Endodermal cell (in vitro differentiated cells): ENCODE measurements at regions not wholly inside any gene's neighbourhood (a gene's known extent, or its start where the extent isn't known, plus 50 kb on each side); places are given as distances from the start of the nearest gene placed in this dataset.

Source experiments
- DNase-seq: peaks from one replicate; pipeline ENCODE4 v3.0.0-alpha.2; 2017
- H3K27ac ChIP-seq: 2 replicates; pipeline ENCODE4 v1.5.1; 2013; ENCODE audit warnings: mild to moderate bottlenecking, low read depth, low read length, moderate library complexity
- H3K27me3 ChIP-seq: 2 replicates; pipeline ENCODE4 v1.6.1; 2013; ENCODE audit warnings: mild to moderate bottlenecking, low read length, moderate library complexity; ENCODE audit not compliant: insufficient read depth, control insufficient read depth, poor library complexity, severe bottlenecking
- H3K36me3 ChIP-seq: 2 replicates; pipeline ENCODE4 v1.7.0; 2013; ENCODE audit warnings: mild to moderate bottlenecking, low read length, moderate library complexity; ENCODE audit not compliant: control insufficient read depth, insufficient read depth
- H3K4me1 ChIP-seq: one replicate; pipeline ENCODE4 v1.7.0; 2013; ENCODE audit warnings: low read length; ENCODE audit not compliant: control insufficient read depth, insufficient read depth
- H3K4me3 ChIP-seq: 2 replicates; pipeline ENCODE4 v1.5.1; 2013; ENCODE audit warnings: mild to moderate bottlenecking, low read length, moderate library complexity
- H3K9ac ChIP-seq: 2 replicates; pipeline ENCODE4 v1.6.1; 2013; ENCODE audit warnings: mild to moderate bottlenecking, low read length, moderate library complexity; ENCODE audit not compliant: poor library complexity, severe bottlenecking; ENCODE audit errors: extremely low read depth
- H3K9me3 ChIP-seq: 2 replicates; pipeline ENCODE4 v1.6.1; 2013; ENCODE audit warnings: mild to moderate bottlenecking, low read length, moderate library complexity; ENCODE audit not compliant: control insufficient read depth
- H3K27ac Mint-ChIP-seq: 2 replicates; pipeline ENCODE4 v1.8.0; 2020; ENCODE audit warnings: mixed read lengths
- H3K27me3 Mint-ChIP-seq: 2 replicates; pipeline ENCODE4 v1.8.0; 2021; ENCODE audit warnings: mild to moderate bottlenecking, mixed read lengths; ENCODE audit not compliant: insufficient read depth
- H3K36me3 Mint-ChIP-seq: 2 replicates; pipeline ENCODE4 v1.8.0; 2020; ENCODE audit warnings: low read depth, mixed read lengths
- H3K4me1 Mint-ChIP-seq: 2 replicates; pipeline ENCODE4 v1.8.0; 2020; ENCODE audit warnings: mixed read lengths
- H3K4me3 Mint-ChIP-seq: 2 replicates; pipeline ENCODE4 v1.8.0; 2020; ENCODE audit warnings: mild to moderate bottlenecking, moderate library complexity, mixed read lengths
- H3K9me3 Mint-ChIP-seq: 2 replicates; pipeline ENCODE4 v1.8.0; 2020; ENCODE audit warnings: mild to moderate bottlenecking, mixed read lengths
- WGBS, 2 experiments: methylation state at CpG; one replicate each; pipeline versions ENCODE4 v1.1.5 to v1.1.7; 2013; ENCODE audit warnings: missing lambda C conversion rate in 2 of 2, mixed read lengths in 1 of 2; ENCODE audit not compliant: insufficient coverage in 1 of 2, insufficient read length in 1 of 2; 5-methylcytosine and 5-hydroxymethylcytosine counted together
- TF ChIP-seq, protein P1 (sequence below): fragments of 200-600 bp; sonication (generic); conservative IDR thresholded peaks from 2 replicates; pipeline ENCODE4 v1.5.0; 2021; ENCODE audit warnings: antibody characterized with exemption, mild to moderate bottlenecking

GRCh38 chr18:4636967-4637366 lies 181.9 kb upstream of the DLGAP1 start:
- H3K4me1 Mint-ChIP-seq: no peaks in the 10 kb centered on the region
- H3K4me1 ChIP-seq: no peaks in the 10 kb centered on the region
- H3K36me3 ChIP-seq: no peaks in the 10 kb centered on the region
- H3K9me3 Mint-ChIP-seq: no peaks in the 10 kb centered on the region
- WGBS, 2 experiments: 75 to 81% methylated on average over 2 to 4 of the region's 4 CpGs
- no peaks in the 10 kb centered on the region for H3K27me3 ChIP-seq
- H3K9ac ChIP-seq: no peak overlapping the region
- H3K27me3 Mint-ChIP-seq: no peaks in the 10 kb centered on the region
- DNase-seq: no peak
- no peak overlapping the region for H3K27ac Mint-ChIP-seq
- TF ChIP-seq, protein P1, sequence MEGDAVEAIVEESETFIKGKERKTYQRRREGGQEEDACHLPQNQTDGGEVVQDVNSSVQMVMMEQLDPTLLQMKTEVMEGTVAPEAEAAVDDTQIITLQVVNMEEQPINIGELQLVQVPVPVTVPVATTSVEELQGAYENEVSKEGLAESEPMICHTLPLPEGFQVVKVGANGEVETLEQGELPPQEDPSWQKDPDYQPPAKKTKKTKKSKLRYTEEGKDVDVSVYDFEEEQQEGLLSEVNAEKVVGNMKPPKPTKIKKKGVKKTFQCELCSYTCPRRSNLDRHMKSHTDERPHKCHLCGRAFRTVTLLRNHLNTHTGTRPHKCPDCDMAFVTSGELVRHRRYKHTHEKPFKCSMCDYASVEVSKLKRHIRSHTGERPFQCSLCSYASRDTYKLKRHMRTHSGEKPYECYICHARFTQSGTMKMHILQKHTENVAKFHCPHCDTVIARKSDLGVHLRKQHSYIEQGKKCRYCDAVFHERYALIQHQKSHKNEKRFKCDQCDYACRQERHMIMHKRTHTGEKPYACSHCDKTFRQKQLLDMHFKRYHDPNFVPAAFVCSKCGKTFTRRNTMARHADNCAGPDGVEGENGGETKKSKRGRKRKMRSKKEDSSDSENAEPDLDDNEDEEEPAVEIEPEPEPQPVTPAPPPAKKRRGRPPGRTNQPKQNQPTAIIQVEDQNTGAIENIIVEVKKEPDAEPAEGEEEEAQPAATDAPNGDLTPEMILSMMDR: no peak
- H3K4me3 Mint-ChIP-seq: no peak overlapping the region
- H3K9me3 ChIP-seq: no peaks in the 10 kb centered on the region
- no peak overlapping the region for H3K27ac ChIP-seq
- H3K36me3 Mint-ChIP-seq: no peaks in the 10 kb centered on the region
- no peak overlapping the region for H3K4me3 ChIP-seq

DNA sequence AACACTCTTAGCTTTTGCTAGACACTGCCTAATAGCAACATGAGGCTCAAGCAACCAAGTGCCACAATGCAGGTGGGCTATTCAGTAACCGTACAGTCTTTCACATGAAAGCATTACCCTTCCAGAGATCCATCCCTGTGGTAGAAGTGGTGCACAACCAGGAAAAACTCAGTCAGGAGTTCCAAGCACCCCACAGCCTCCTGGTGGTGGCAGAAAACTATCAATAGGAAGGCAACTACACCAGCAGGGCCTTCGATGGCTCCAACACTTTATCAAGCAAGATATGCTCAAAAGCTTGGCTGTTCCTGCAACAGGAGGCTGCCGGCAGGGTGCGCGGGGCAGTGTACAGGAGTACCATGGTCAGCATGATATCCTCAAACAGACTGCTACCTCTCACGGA lies 176.1 kb upstream of the DLGAP1 start:
- Histone ChIP-seq H3K9ac (no peak overlapping the region), H3K36me3 (no peaks in the 10 kb centered on the region), H3K4me1 (no peaks in the 10 kb centered on the region), H3K4me3 (no peak overlapping the region), H3K27ac (no peak overlapping the region), H3K27me3 (no peaks in the 10 kb centered on the region), H3K9me3 (no peaks in the 10 kb centered on the region)
- TF ChIP-seq, protein P1: peak; percentile 69
- WGBS, 2 experiments: 82 to 90% methylated on average over 4 to 6 of the region's 6 CpGs
- Mint-ChIP-seq H3K27ac (no peak overlapping the region), H3K27me3 (no peaks in the 10 kb centered on the region), H3K4me1 (no peaks in the 10 kb centered on the region), H3K4me3 (no peak overlapping the region), H3K9me3 (no peaks in the 10 kb centered on the region), H3K36me3 (no peaks in the 10 kb centered on the region)
- DNase-seq: peak; percentile 63

DNA sequence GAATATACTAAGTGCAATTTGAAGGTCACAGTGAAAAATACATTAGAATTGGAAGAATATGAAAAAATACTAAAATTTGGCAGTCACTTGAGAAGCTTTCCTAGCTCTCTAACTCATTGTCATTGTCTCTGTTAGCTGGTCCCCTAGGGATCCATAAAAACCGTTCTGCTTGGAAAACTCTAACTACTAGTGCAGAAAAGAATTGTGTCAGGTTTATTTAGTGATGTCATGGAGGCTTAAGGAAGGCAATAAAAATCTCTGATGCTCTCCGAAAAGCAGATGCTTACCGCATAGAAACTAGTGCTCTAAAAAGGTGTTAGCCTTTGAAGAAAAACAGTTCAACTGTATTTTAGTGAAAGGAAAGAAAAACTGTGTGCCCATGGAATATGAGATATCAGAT lies 150.1 kb upstream of the DLGAP1 start:
- H3K36me3 Mint-ChIP-seq: no peaks in the 10 kb centered on the region
- no peaks in the 10 kb centered on the region for H3K36me3 ChIP-seq
- H3K4me3 ChIP-seq: no peak overlapping the region
- H3K9me3 Mint-ChIP-seq: no peaks in the 10 kb centered on the region
- no peaks in the 10 kb centered on the region for H3K9me3 ChIP-seq
- TF ChIP-seq, protein P1: no peak
- H3K27ac ChIP-seq: no peak overlapping the region
- no peaks in the 10 kb centered on the region for H3K27me3 ChIP-seq
- WGBS, 2 experiments: 84 to 92% methylated on average over 3 of the region's 3 CpGs
- no peak overlapping the region for H3K27ac Mint-ChIP-seq
- no peak overlapping the region for H3K9ac ChIP-seq
- DNase-seq: no peak
- H3K27me3 Mint-ChIP-seq: no peaks in the 10 kb centered on the region
- H3K4me3 Mint-ChIP-seq: no peak overlapping the region
- peaks cover 7% of the 10 kb centered on the region for H3K4me1 Mint-ChIP-seq
- peaks cover 2% of the 10 kb centered on the region for H3K4me1 ChIP-seq
